ENCODE measurements at regions not wholly inside any gene's neighbourhood (a gene's known extent, or its start where the extent isn't known, plus 50 kb on each side); places are given as distances from the start of the nearest gene placed in this dataset.

- H3K36me3 Mint-ChIP-seq (ENCODE audit: insufficient read depth, unreplicated experiment), result no peaks in the 10 kb centered on the region
- H3K36me3 ChIP-seq (ENCODE audit: control insufficient read depth, insufficient read depth, low read length), result no peaks in the 10 kb centered on the region
- TF ChIP-seq, protein P1, sequence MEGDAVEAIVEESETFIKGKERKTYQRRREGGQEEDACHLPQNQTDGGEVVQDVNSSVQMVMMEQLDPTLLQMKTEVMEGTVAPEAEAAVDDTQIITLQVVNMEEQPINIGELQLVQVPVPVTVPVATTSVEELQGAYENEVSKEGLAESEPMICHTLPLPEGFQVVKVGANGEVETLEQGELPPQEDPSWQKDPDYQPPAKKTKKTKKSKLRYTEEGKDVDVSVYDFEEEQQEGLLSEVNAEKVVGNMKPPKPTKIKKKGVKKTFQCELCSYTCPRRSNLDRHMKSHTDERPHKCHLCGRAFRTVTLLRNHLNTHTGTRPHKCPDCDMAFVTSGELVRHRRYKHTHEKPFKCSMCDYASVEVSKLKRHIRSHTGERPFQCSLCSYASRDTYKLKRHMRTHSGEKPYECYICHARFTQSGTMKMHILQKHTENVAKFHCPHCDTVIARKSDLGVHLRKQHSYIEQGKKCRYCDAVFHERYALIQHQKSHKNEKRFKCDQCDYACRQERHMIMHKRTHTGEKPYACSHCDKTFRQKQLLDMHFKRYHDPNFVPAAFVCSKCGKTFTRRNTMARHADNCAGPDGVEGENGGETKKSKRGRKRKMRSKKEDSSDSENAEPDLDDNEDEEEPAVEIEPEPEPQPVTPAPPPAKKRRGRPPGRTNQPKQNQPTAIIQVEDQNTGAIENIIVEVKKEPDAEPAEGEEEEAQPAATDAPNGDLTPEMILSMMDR (IDR thresholded peaks at IDR 0.05; ENCODE audit: insufficient read depth in 1 of 2, low read depth in 1 of 2, low read length in 1 of 2, severe bottlenecking in 1 of 2, unreplicated experiment in 1 of 2), result peak; percentile 51 to 56
- BruUV-seq (replicated peaks), result no TSS peak
- intact Hi-C loops (cut with micrococcal nuclease; ENCODE audit: unreplicated experiment), result no loop called here
- peaks cover 33% of the 10 kb centered on the region for H3K9me3 Mint-ChIP-seq (ENCODE audit: unreplicated experiment)
- CTCF ChIA-PET, result no interaction called here
- H3K4me3 ChIP-seq (ENCODE audit: low read depth, low read length), result no peak overlapping the region
- no peaks in the 10 kb centered on the region for H3K4me1 Mint-ChIP-seq (ENCODE audit: low read depth, unreplicated experiment)
- DNase-seq, result peak; percentile 46 to 47
- H3K27ac Mint-ChIP-seq (ENCODE audit: unreplicated experiment), result no peak overlapping the region
- no peaks in the 10 kb centered on the region; the same call in 1 of the 2 replicates for H3K9me3 ChIP-seq
- no peak overlapping the region for H3K4me3 Mint-ChIP-seq (ENCODE audit: unreplicated experiment)
- POLR2A ChIA-PET, result no interaction called here
- no peaks in the 10 kb centered on the region for H3K27me3 Mint-ChIP-seq (ENCODE audit: insufficient read depth, unreplicated experiment)
- H3K4me1 ChIP-seq, result no peaks in the 10 kb centered on the region
- no peaks in the 10 kb centered on the region for H3K27me3 ChIP-seq (replicated peaks; ENCODE audit: control insufficient read depth, insufficient read depth, low read length)
Observed at GRCh38 chr2:62423235-62423634, 82.8 kb downstream of the TMEM17 start.

GRCh38 chr2:62415518-62415917 lies 90.5 kb downstream of the TMEM17 start:
- no peaks in the 10 kb centered on the region; the same call in 1 of the 2 replicates for H3K9me3 ChIP-seq
- Mint-ChIP-seq H3K4me3 (ENCODE audit: unreplicated experiment) (no peak overlapping the region), H3K27ac (ENCODE audit: unreplicated experiment) (no peak overlapping the region), H3K27me3 (ENCODE audit: insufficient read depth, unreplicated experiment) (no peaks in the 10 kb centered on the region), H3K36me3 (ENCODE audit: insufficient read depth, unreplicated experiment) (no peaks in the 10 kb centered on the region), H3K4me1 (ENCODE audit: low read depth, unreplicated experiment) (peaks cover 19% of the 10 kb centered on the region), H3K9me3 (ENCODE audit: unreplicated experiment) (peaks cover 20% of the 10 kb centered on the region)
- H3K27me3 ChIP-seq (replicated peaks; ENCODE audit: control insufficient read depth, insufficient read depth, low read length), result no peaks in the 10 kb centered on the region
- DNase-seq, result no peak
- CTCF ChIA-PET, result no interaction called here
- POLR2A ChIA-PET, result no interaction called here
- TF ChIP-seq, protein P1 (IDR thresholded peaks at IDR 0.05; ENCODE audit: insufficient read depth in 1 of 2, low read depth in 1 of 2, low read length in 1 of 2, severe bottlenecking in 1 of 2, unreplicated experiment in 1 of 2), result no peak
- peaks cover 12% of the 10 kb centered on the region for H3K4me1 ChIP-seq
- no peak overlapping the region for H3K4me3 ChIP-seq (ENCODE audit: low read depth, low read length)
- no peaks in the 10 kb centered on the region for H3K36me3 ChIP-seq (ENCODE audit: control insufficient read depth, insufficient read depth, low read length)
- BruUV-seq (replicated peaks), result no TSS peak
- intact Hi-C loops (cut with micrococcal nuclease; ENCODE audit: unreplicated experiment), result no loop called here

GRCh38 chr2:62415019-62415431 lies 91.0 kb downstream of the TMEM17 start:
- BruUV-seq (replicated peaks), result no TSS peak
- H3K27me3 Mint-ChIP-seq (ENCODE audit: insufficient read depth, unreplicated experiment), result no peaks in the 10 kb centered on the region
- no peak overlapping the region for H3K27ac Mint-ChIP-seq (ENCODE audit: unreplicated experiment)
- Histone ChIP-seq H3K9me3 (no peaks in the 10 kb centered on the region), H3K36me3 (ENCODE audit: control insufficient read depth, insufficient read depth, low read length) (no peaks in the 10 kb centered on the region), H3K27me3 (replicated peaks; ENCODE audit: control insufficient read depth, insufficient read depth, low read length) (no peaks in the 10 kb centered on the region), H3K4me1 (peaks cover 17% of the 10 kb centered on the region), H3K4me3 (ENCODE audit: low read depth, low read length) (no peak overlapping the region)
- TF ChIP-seq, protein P1 (IDR thresholded peaks at IDR 0.05; ENCODE audit: insufficient read depth in 1 of 2, low read depth in 1 of 2, low read length in 1 of 2, severe bottlenecking in 1 of 2, unreplicated experiment in 1 of 2), result no peak
- POLR2A ChIA-PET, result no interaction called here
- intact Hi-C loops (cut with micrococcal nuclease; ENCODE audit: unreplicated experiment), result no loop called here
- CTCF ChIA-PET, result no interaction called here
- peaks cover 2% of the 10 kb centered on the region for H3K36me3 Mint-ChIP-seq (ENCODE audit: insufficient read depth, unreplicated experiment)
- peaks cover 16% of the 10 kb centered on the region for H3K9me3 Mint-ChIP-seq (ENCODE audit: unreplicated experiment)
- no peak overlapping the region for H3K4me3 Mint-ChIP-seq (ENCODE audit: unreplicated experiment)
- no peak for DNase-seq
- peaks cover 23% of the 10 kb centered on the region for H3K4me1 Mint-ChIP-seq (ENCODE audit: low read depth, unreplicated experiment)
